Heart left ventricle (tissue), 16 donors: ENCODE measurements at regions not wholly inside any gene's neighbourhood (a gene's known extent, or its start where the extent isn't known, plus 50 kb on each side); places are given as distances from the start of the nearest gene placed in this dataset.

Source experiments
- ATAC-seq, 4 donors: fragments of 200-7000 bp; cut with Tn5 transposase; one replicate each; pipeline ENCODE4 v1.9.1; 2020 to 2022; ENCODE audit warnings: moderate library complexity in 4 of 4, mild to moderate bottlenecking in 3 of 4, moderate number of reproducible peaks in 1 of 4
- DNase-seq, 5 donors: peaks; one replicate each; pipeline ENCODE4 v3.0.0-alpha.2; 2020
- H3K27ac ChIP-seq, 12 donors: fragments of 200-600 bp; sonication (generic) in 4 of 12; one replicate each; pipeline versions ENCODE4 v1.5.0 to v1.8.0; 2016 to 2022; ENCODE audit warnings: mild to moderate bottlenecking in 2 of 12
- H3K27me3 ChIP-seq, 9 donors: fragments of 200-600 bp; sonication (generic) in 2 of 9; one replicate each; pipeline versions ENCODE4 v1.5.1 to v1.8.0; 2016 to 2022; ENCODE audit warnings: mild to moderate bottlenecking in 3 of 9
- H3K36me3 ChIP-seq, 9 donors: fragments of 200-600 bp; sonication (generic) in 2 of 9; one replicate each; pipeline versions ENCODE4 v1.5.0 to v1.8.0; 2018 to 2022; ENCODE audit warnings: mild to moderate bottlenecking in 2 of 9
- H3K4me1 ChIP-seq, 12 donors: fragments of 200-600 bp; sonication (generic) in 4 of 12; one replicate each; pipeline versions ENCODE4 v1.5.0 to v1.8.0; 2016 to 2022; ENCODE audit warnings: mild to moderate bottlenecking in 3 of 12
- H3K4me3 ChIP-seq, 12 donors: fragments of 200-600 bp; sonication (generic) in 4 of 12; one replicate each; pipeline versions ENCODE4 v1.5.0 to v1.8.0; 2017 to 2022; ENCODE audit warnings: mild to moderate bottlenecking in 9 of 12, moderate library complexity in 4 of 12
- H3K9me3 ChIP-seq, 12 donors: fragments of 200-600 bp; sonication (generic) in 4 of 12; one replicate each; pipeline versions ENCODE4 v1.5.0 to v1.8.0; 2016 to 2022; ENCODE audit warnings: mild to moderate bottlenecking in 1 of 12
- POLR2A ChIP-seq, 2 donors: fragments of 450-650 bp; IDR thresholded peaks; one replicate each; pipeline ENCODE4 v1.6.1; 2017; ENCODE audit warnings: antibody characterized with exemption in 2 of 2, mild to moderate bottlenecking in 2 of 2, moderate library complexity in 2 of 2
- WGBS, 4 donors: extraction: QIAGEN DNeasy Blood & Tissue Kit in 2 of 4; methylation state at CpG; one replicate each; pipeline versions ENCODE4 v1.1.5 to v1.1.7; 2013 to 2018; 5-methylcytosine and 5-hydroxymethylcytosine counted together
- intact Hi-C, 10 donors: fragments of 100-400 bp; cut with DNase I; formaldehyde crosslinking; loops; one replicate each; pipeline versions ENCODE4 v1.11.1 to v1.14.2; 2022
- TF ChIP-seq, protein P1 (sequence below), 12 donors: fragments of 200-600 bp; sonication (generic) in 4 of 12; IDR thresholded peaks; one replicate each; pipeline versions ENCODE4 v1.5.0 to v1.8.0; 2018 to 2022; ENCODE audit warnings: antibody characterized with exemption in 12 of 12, mild to moderate bottlenecking in 5 of 12
- donor health status: ischemic (EF 13 %, LVEDD 7.1; RV severe dilation, severe dysfunction).
- donor health status: healthy with polysubstance abuse.
- donor health status: DM: no; HTN: yes; CAD: no.
- donor health status: DM: no; HTN: no; CAD: no.
- donor health status: ischemic (EF 25% LVEDD 6.9; RV normal size, moderate dysfunction).
- donor health status: ischemic (EF 25% LVEDD 5.7; RV mildly dilated, moderate dysfunction).
- donor health status: healthy.
- donor health status: DM: yes; HTN: yes; CAD: no.
- donor health status: ischemic (EF 35%, LVEDD 5.7; RV mildly dilated, moderate dysfunction).
- donor health status: nonischemic (EF 11% LVEDD 7.7; RV severe dilation, severe dysfunction).
- donor health status: DM: yes; HTN: yes; CAD: no.
- donor health status: PGD.
- donor health status: ischemic (EF 29% LVEDD 5.4; RV normal size, mild dysfunction).
- donor health status: nonischemic (EF 23%, LVEDD 6.1; RV moderate dilation, normal function).

DNA sequence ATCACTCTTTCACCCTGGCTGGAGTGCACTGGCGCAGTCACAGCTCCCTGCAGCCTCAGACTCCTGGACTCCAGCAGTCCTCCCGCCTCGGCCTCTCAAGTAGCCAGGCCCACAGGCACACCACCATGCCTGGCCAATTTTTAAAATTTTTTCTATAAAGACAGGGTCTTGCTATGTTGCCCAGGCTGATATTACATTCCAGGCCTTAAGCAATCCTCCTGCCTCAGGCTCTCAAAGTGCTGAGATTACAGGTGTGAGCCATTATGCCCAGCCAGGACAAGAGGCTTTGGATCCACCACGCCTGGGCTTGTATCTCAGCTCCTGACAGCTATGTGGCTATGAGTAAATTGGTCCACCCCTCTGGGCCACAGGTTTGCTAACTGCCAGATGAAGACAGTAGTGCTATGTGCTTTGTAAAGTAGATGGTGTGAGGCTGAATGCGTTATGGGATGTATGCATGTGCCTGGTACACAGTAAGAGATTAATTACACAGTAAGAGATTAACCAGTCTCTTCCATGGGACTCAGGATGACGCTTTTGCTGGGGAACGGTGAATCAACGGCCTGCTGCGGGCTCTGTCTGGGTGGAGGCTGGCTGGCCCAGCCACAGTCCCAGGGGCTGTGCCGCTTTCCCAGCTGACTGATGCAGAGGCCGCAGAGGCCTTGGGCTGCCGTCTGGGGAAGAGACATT is 53.3 kb upstream of the NCOR2 start:
- peaks cover 3 to 38% (median 22%) of the 10 kb centered on the region in 12 donors for H3K4me1 ChIP-seq
- TF ChIP-seq, protein P1, sequence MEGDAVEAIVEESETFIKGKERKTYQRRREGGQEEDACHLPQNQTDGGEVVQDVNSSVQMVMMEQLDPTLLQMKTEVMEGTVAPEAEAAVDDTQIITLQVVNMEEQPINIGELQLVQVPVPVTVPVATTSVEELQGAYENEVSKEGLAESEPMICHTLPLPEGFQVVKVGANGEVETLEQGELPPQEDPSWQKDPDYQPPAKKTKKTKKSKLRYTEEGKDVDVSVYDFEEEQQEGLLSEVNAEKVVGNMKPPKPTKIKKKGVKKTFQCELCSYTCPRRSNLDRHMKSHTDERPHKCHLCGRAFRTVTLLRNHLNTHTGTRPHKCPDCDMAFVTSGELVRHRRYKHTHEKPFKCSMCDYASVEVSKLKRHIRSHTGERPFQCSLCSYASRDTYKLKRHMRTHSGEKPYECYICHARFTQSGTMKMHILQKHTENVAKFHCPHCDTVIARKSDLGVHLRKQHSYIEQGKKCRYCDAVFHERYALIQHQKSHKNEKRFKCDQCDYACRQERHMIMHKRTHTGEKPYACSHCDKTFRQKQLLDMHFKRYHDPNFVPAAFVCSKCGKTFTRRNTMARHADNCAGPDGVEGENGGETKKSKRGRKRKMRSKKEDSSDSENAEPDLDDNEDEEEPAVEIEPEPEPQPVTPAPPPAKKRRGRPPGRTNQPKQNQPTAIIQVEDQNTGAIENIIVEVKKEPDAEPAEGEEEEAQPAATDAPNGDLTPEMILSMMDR (IDR thresholded peaks at IDR 0.05): no peak
- no peak for TF ChIP-seq POLR2A (IDR thresholded peaks at IDR 0.05)
- no peaks in the 10 kb centered on the region for H3K27me3 ChIP-seq
- intact Hi-C loops: loop anchor here in 3 of 10 donors (5.0 to 10.0 kb wide), 3 partner anchors 46 to 147 kb away; no protein-coding TSS in a partner anchor
- H3K27ac ChIP-seq: peak overlapping the region in 9 of 12 donors; percentile 6 to 65 (median 52)
- H3K9me3 ChIP-seq: peaks cover 0 to 6% (median 0%) of the 10 kb centered on the region in 12 donors
- H3K36me3 ChIP-seq: no peaks in the 10 kb centered on the region
- peak in 1 of 5 donors; percentile 46 for DNase-seq
- ATAC-seq: peak; percentile 19 to 58 (median 30)
- H3K4me3 ChIP-seq: no peak overlapping the region
- 72 to 82% (median 73%) methylated on average over 12 of the region's 12 CpGs for WGBS, 4 donors

DNA sequence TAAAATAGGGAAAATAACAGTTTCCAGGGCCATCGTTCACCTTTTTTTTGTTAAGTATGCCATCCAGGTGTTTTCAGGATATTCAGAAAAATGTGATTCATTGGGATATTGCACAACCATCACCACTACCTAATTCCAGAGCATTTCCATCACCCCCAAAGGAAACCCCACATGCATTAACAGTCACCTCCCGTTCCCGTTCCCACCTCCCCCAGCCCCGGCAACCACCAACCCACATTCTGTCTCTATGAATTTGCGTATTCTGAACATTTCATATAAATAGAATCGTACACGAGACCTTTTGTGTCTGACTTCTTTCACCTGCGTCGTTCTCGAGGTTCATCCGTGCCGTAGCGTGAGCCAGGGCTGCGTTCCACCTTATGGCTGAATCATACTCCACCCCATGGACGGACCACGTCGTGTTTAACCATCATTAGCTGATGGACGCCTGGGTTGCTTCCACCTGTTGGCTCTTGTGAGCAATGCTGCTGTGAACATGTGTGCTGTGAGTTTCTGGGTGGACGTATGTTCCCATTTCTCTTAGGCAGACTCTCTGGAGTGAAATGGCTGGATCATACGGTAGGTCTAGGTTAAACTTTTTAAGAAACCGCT is 51.0 kb upstream of the NCOR2 start:
- intact Hi-C loops: loop anchor here in 2 of 10 donors (5.0 kb wide), 2 partner anchors 41 to 46 kb away; no protein-coding TSS in a partner anchor
- DNase-seq: no peak

DNA sequence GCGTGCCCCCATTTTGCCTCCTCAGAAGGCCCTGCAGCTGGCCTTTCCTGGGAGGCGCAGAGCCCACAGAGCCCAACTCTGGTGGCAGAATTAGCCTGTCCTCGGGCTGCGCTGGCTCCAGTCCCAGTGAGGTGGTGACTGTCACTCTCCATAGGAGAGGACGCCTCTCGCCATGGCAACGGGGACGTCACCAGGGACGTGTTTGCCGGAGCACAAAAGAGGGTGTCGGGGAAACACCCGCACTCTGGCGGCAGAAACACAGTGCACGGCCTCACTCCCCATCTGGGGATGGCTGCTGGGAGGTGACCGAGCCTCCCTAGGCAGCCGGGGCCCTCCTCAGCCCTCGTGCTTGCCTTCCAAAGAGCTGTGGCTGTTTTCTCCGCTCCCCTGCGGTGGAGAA is 50.2 kb upstream of the NCOR2 start:
- H3K4me3 ChIP-seq: no peak overlapping the region
- no peaks in the 10 kb centered on the region for H3K36me3 ChIP-seq
- peak in 3 of 4 donors; percentile 69 to 76 (median 72) for ATAC-seq
- peaks cover 0 to 30% (median 16%) of the 10 kb centered on the region in 12 donors for H3K4me1 ChIP-seq
- peak; percentile 44 to 87 (median 81) for DNase-seq
- peaks cover 0 to 6% (median 0%) of the 10 kb centered on the region in 12 donors for H3K9me3 ChIP-seq
- no peak overlapping the region for H3K27ac ChIP-seq
- TF ChIP-seq, protein P1 (IDR thresholded peaks at IDR 0.05): no peak
- no peak for TF ChIP-seq POLR2A (IDR thresholded peaks at IDR 0.05)
- 51 to 86% (median 74%) methylated on average over 9 to 19 of the region's 19 CpGs for WGBS, 4 donors
- no peaks in the 10 kb centered on the region for H3K27me3 ChIP-seq
- intact Hi-C loops: loop anchor here in 2 of 10 donors (5.0 kb wide), 2 partner anchors 40 to 45 kb away; no protein-coding TSS in a partner anchor

More for the DNA sequence above, 51.0 kb upstream of the NCOR2 start:
- TF ChIP-seq POLR2A (IDR thresholded peaks at IDR 0.05): no peak
- TF ChIP-seq, protein P1 (IDR thresholded peaks at IDR 0.05): no peak
- 89 to 93% (median 90%) methylated on average over 21 of the region's 21 CpGs for WGBS, 4 donors
- peaks cover 0 to 7% (median 0%) of the 10 kb centered on the region in 12 donors for H3K9me3 ChIP-seq
- no peak overlapping the region for H3K27ac ChIP-seq
- peaks cover 0 to 30% (median 15%) of the 10 kb centered on the region in 12 donors for H3K4me1 ChIP-seq
- no peaks in the 10 kb centered on the region for H3K27me3 ChIP-seq
- H3K4me3 ChIP-seq: no peak overlapping the region
- no peaks in the 10 kb centered on the region for H3K36me3 ChIP-seq
- no peak for ATAC-seq
